IMR-90 (cell line): ENCODE measurements at regions not wholly inside any gene's neighbourhood (a gene's known extent, or its start where the extent isn't known, plus 50 kb on each side); places are given as distances from the start of the nearest gene placed in this dataset.

ENCODE experiments used
- ATAC-seq: fragments of 200-7000 bp; cut with Tn5 transposase; 2 replicates; pipeline ENCODE4 v1.9.1; 2020; ENCODE audit warnings: low read depth, mild to moderate bottlenecking, moderate library complexity
- BruUV-seq: library from RNA; stranded (reverse); fragments of 400-500 nt; replicated peaks from 2 replicates; lab custom pipeline; 2021; lab: Mats Ljungman, UMichigan
- CTCF ChIA-PET: fragments of 300-600 bp; formaldehyde crosslinking; extraction: SDS; loops from one replicate; lab custom pipeline; 2021; ENCODE audit warnings: antibody characterized with exemption; lab: Yijun Ruan, JAX
- POLR2A ChIA-PET: fragments of 300-600 bp; sonication (Branson Sonifier 250); formaldehyde crosslinking; loops from one replicate; lab custom pipeline; 2022; ENCODE audit warnings: antibody characterized with exemption; ENCODE audit not compliant: unreplicated experiment; lab: Charles Lee
- DNase-seq: peaks from one replicate; pipeline ENCODE4 v3.0.0; 2013
- H2AFZ ChIP-seq: replicated peaks from 2 replicates; pipeline ENCODE3; 2013; ENCODE audit warnings: low read length, mild to moderate bottlenecking; ENCODE audit not compliant: poor library complexity
- H2AK5ac ChIP-seq: 2 replicates; pipeline ENCODE4 v1.6.1; 2013; ENCODE audit warnings: low read depth, low read length, inconsistent platforms
- H2AK9ac ChIP-seq: replicated peaks from 2 replicates; pipeline ENCODE3; 2013; ENCODE audit warnings: mild to moderate bottlenecking, low read depth, low read length, moderate library complexity; ENCODE audit not compliant: poor library complexity
- H2BK120ac ChIP-seq: 2 replicates; pipeline ENCODE4 v1.6.1; 2013; ENCODE audit warnings: low read depth, low read length, inconsistent platforms
- H2BK15ac ChIP-seq: 3 replicates; pipeline ENCODE4 v1.6.1; 2013; ENCODE audit warnings: low read depth, low read length, inconsistent platforms
- H2BK20ac ChIP-seq: 2 replicates; pipeline ENCODE4 v1.6.1; 2013; ENCODE audit warnings: low read depth, mild to moderate bottlenecking, inconsistent platforms, low read length, moderate library complexity
- H2BK5ac ChIP-seq: 2 replicates; pipeline ENCODE4 v1.6.1; 2013; ENCODE audit warnings: mild to moderate bottlenecking, low read depth, low read length, inconsistent platforms; ENCODE audit not compliant: poor library complexity, severe bottlenecking
- H3K14ac ChIP-seq: replicated peaks from 2 replicates; pipeline ENCODE4 v1.6.1; 2013; ENCODE audit warnings: low read depth, low read length, inconsistent platforms
- H3K18ac ChIP-seq: 2 replicates; pipeline ENCODE4 v1.6.1; 2013; ENCODE audit warnings: low read depth, low read length, control low read depth
- H3K23ac ChIP-seq: 2 replicates; pipeline ENCODE4 v1.6.1; 2013; ENCODE audit warnings: low read depth, low read length, inconsistent platforms
- H3K27ac ChIP-seq: 2 replicates; pipeline ENCODE4 v1.5.1; 2013; ENCODE audit warnings: mild to moderate bottlenecking, control low read depth, low read length; ENCODE audit not compliant: insufficient read depth
- H3K27me3 ChIP-seq: 2 replicates; pipeline ENCODE4 v1.6.1; 2013; ENCODE audit warnings: low read length; ENCODE audit not compliant: control insufficient read depth, insufficient read depth
- H3K36me3 ChIP-seq: 2 replicates; pipeline ENCODE4 v1.6.1; 2013; ENCODE audit warnings: low read length, mixed read lengths; ENCODE audit not compliant: control insufficient read depth, insufficient read depth
- H3K4ac ChIP-seq: 2 replicates; pipeline ENCODE4 v1.6.1; 2013; ENCODE audit warnings: low read depth, low read length, inconsistent platforms
- H3K4me1 ChIP-seq: 2 replicates; pipeline ENCODE4 v1.6.1; 2013; ENCODE audit warnings: low read length, mixed read lengths; ENCODE audit not compliant: control insufficient read depth, insufficient read depth
- H3K4me2 ChIP-seq: 2 replicates; pipeline ENCODE4 v1.6.1; 2013; ENCODE audit warnings: low read depth, mild to moderate bottlenecking, control low read depth, low read length, moderate library complexity
- H3K4me3 ChIP-seq: 2 replicates; pipeline ENCODE4 v1.5.1; 2013; ENCODE audit warnings: low read depth, mild to moderate bottlenecking, control low read depth, low read length, moderate library complexity; ENCODE audit not compliant: insufficient read depth
- H3K56ac ChIP-seq: 2 replicates; pipeline ENCODE4 v1.6.1; 2013; ENCODE audit warnings: low read length, inconsistent platforms; ENCODE audit not compliant: insufficient read depth; ENCODE audit errors: extremely low read depth
- H3K79me1 ChIP-seq, 2 experiments: 2 replicates each; pipeline ENCODE4 v1.6.1; 2013; ENCODE audit warnings: low read length in 2 of 2, inconsistent platforms in 1 of 2, low read depth in 1 of 2
- H3K9ac ChIP-seq: 2 replicates; pipeline ENCODE4 v1.6.1; 2013; ENCODE audit warnings: low read depth, low read length, control low read depth
- H3K9me1 ChIP-seq: 2 replicates; pipeline ENCODE4 v1.6.1; 2013; ENCODE audit warnings: low read length, inconsistent platforms; ENCODE audit not compliant: insufficient read depth
- H3K9me3 ChIP-seq: 2 replicates; pipeline ENCODE4 v1.6.1; 2013; ENCODE audit warnings: low read length; ENCODE audit not compliant: control insufficient read depth, insufficient read depth
- H4K20me1 ChIP-seq: 2 replicates; pipeline ENCODE4 v1.6.1; 2013; ENCODE audit warnings: low read length, inconsistent platforms; ENCODE audit not compliant: insufficient read depth
- H4K5ac ChIP-seq: 2 replicates; pipeline ENCODE4 v1.6.1; 2013; ENCODE audit warnings: mild to moderate bottlenecking, low read depth, low read length, control low read depth
- H4K8ac ChIP-seq, 2 experiments: 2 replicates each; pipeline ENCODE4 v1.6.1; 2013; ENCODE audit warnings: low read depth in 2 of 2, low read length in 2 of 2, control low read depth in 1 of 2, inconsistent platforms in 1 of 2
- H4K91ac ChIP-seq: 2 replicates; pipeline ENCODE4 v1.6.1; 2013; ENCODE audit warnings: low read depth, low read length, inconsistent platforms; ENCODE audit not compliant: insufficient read depth
- BHLHE40 ChIP-seq: fragments of 150-350 bp; IDR thresholded peaks from 2 replicates; pipeline ENCODE4 v1.6.1; 2016; ENCODE audit warnings: mild to moderate bottlenecking, low read depth, low read length
- CEBPB ChIP-seq: IDR thresholded peaks from 2 replicates; pipeline ENCODE4 v1.6.1; 2012; ENCODE audit warnings: low read depth, low read length, improper control_type of control experiment
- CHD1 ChIP-seq: IDR thresholded peaks from 2 replicates; pipeline ENCODE4 v1.6.1; 2012; ENCODE audit warnings: low read depth, low read length, improper control_type of control experiment
- ELK1 ChIP-seq: fragments of 150-350 bp; IDR thresholded peaks from 2 replicates; pipeline ENCODE4 v1.6.1; 2016; ENCODE audit warnings: low read depth, mild to moderate bottlenecking, low read length, moderate library complexity, borderline replicate concordance
- FOS ChIP-seq: fragments of 150-350 bp; IDR thresholded peaks from 2 replicates; pipeline ENCODE4 v1.6.1; 2016; ENCODE audit warnings: low read depth, low read length
- MAFK ChIP-seq: IDR thresholded peaks from 2 replicates; pipeline ENCODE4 v1.6.1; 2012; ENCODE audit warnings: low read depth, low read length, improper control_type of control experiment
- MAZ ChIP-seq: IDR thresholded peaks from 2 replicates; pipeline ENCODE4 v1.6.1; 2012; ENCODE audit warnings: low read depth, mild to moderate bottlenecking, low read length, improper control_type of control experiment, moderate library complexity, borderline replicate concordance
- MXI1 ChIP-seq: IDR thresholded peaks from 2 replicates; pipeline ENCODE4 v1.6.1; 2012; ENCODE audit warnings: low read depth, mild to moderate bottlenecking, low read length, moderate library complexity, borderline replicate concordance
- NFE2L2 ChIP-seq: fragments of 150-350 bp; IDR thresholded peaks from 2 replicates; pipeline ENCODE4 v1.6.1; 2016; ENCODE audit warnings: low read depth, mild to moderate bottlenecking, low read length
- POLR2A ChIP-seq: IDR thresholded peaks from 2 replicates; pipeline ENCODE4 v1.6.1; 2012; ENCODE audit warnings: mild to moderate bottlenecking, low read depth, low read length
- RAD21 ChIP-seq: IDR thresholded peaks from 2 replicates; pipeline ENCODE4 v1.6.1; 2012; ENCODE audit warnings: low read length, improper control_type of control experiment
- RCOR1 ChIP-seq: IDR thresholded peaks from 2 replicates; pipeline ENCODE4 v1.6.1; 2012; ENCODE audit warnings: mild to moderate bottlenecking, low read length, improper control_type of control experiment; ENCODE audit not compliant: insufficient replicate concordance
- RFX5 ChIP-seq: IDR thresholded peaks from 2 replicates; pipeline ENCODE4 v1.8.0; 2012; ENCODE audit warnings: low read depth, mild to moderate bottlenecking, low read length, moderate library complexity
- SMC3 ChIP-seq: fragments of 150-350 bp; IDR thresholded peaks from 2 replicates; pipeline ENCODE4 v1.6.1; 2016; ENCODE audit warnings: low read depth, mild to moderate bottlenecking, antibody characterized with exemption, low read length, moderate library complexity
- USF2 ChIP-seq: fragments of 150-350 bp; IDR thresholded peaks from 2 replicates; pipeline ENCODE4 v1.6.1; 2017; ENCODE audit warnings: mild to moderate bottlenecking, antibody characterized with exemption, low read length, low read depth
- WGBS, 2 experiments: methylation state at CpG; one replicate each; pipeline versions ENCODE4 v1.1.5 to v1.1.7; 2013; ENCODE audit warnings: missing lambda C conversion rate in 2 of 2; ENCODE audit not compliant: insufficient read length in 1 of 2; ENCODE audit errors: extremely low coverage in 2 of 2; 5-methylcytosine and 5-hydroxymethylcytosine counted together
- dilution Hi-C: fragments of 300-500 bp; cut with HindIII; formaldehyde crosslinking; loops from one replicate; pipeline ENCODE4 v1.14.3; 2018; ENCODE audit warnings: low sequenced_read_pairs; ENCODE audit not compliant: unreplicated experiment
- in situ Hi-C: fragments of 300-500 bp; cut with MboI; formaldehyde crosslinking; loops from 3 replicates; pipeline ENCODE4 v1.14.3; 2019; ENCODE audit warnings: low sequenced_read_pairs, inconsistent platforms, mixed read lengths
- intact Hi-C: fragments of 100-400 bp; cut with micrococcal nuclease; formaldehyde crosslinking; loops from 2 replicates; pipeline ENCODE4 v1.10.0; 2022
- TF ChIP-seq, protein P1 (sequence below): conservative IDR thresholded peaks from 2 replicates; pipeline ENCODE4 v1.5.1; 2012; ENCODE audit warnings: mild to moderate bottlenecking, low read depth, low read length, improper control_type of control experiment

DNA sequence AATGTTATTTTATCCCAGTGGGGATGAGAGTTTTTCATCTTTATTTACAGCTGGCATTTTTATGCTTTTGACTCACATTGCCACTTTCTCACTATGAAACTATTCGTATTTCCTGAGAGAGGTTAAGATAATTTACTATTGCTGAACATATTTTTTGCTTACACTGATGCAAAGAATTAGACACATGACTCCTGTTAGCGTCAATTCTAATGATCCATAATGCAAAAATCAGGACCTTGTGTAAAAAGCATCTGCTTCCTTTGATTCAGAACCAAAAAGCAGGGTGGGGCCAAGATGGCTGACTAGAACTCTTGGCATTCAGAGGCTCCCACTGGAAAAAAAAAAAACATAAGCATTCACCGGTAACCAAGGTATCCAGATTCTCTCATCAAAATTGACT, 464.8 kb downstream of the SEMA3D start:
- peak overlapping the region; percentile 57 to 68 for H4K8ac ChIP-seq
- H3K9me3 ChIP-seq = no peaks in the 10 kb centered on the region
- no peak overlapping the region for H3K23ac ChIP-seq
- no peak overlapping the region; the same call in 1 of the 2 replicates for H3K27ac ChIP-seq
- no peak overlapping the region for H2AK9ac ChIP-seq
- H3K36me3 ChIP-seq = no peaks in the 10 kb centered on the region
- ChIA-PET CTCF (no interaction called here), POLR2A (no interaction called here)
- no peak overlapping the region for H3K14ac ChIP-seq
- H3K79me1 ChIP-seq = no peaks in the 10 kb centered on the region
- intact Hi-C loops (loop anchor here (10.0 kb wide), 1 partner anchor 527 kb away; the partner anchor contains the start of gene SEMA3A), dilution Hi-C loops (no loop called here), in situ Hi-C loops (no loop called here)
- no peaks in the 10 kb centered on the region for H3K27me3 ChIP-seq
- H4K20me1 ChIP-seq = no peaks in the 10 kb centered on the region
- no CpG with 5 or more reads among the region's 3 CpGs for WGBS, 2 experiments
- peak overlapping the region; percentile 57; the same call in 1 of the 2 replicates for H4K5ac ChIP-seq
- H4K91ac ChIP-seq = peak overlapping the region; percentile 55; the same call in 1 of the 2 replicates
- TF ChIP-seq CHD1 (no peak), MAZ (no peak), RCOR1 (no peak), MXI1 (no peak), RFX5 (no peak), NFE2L2 (no peak), RAD21 (no peak), FOS (no peak), POLR2A (no peak), SMC3 (no peak), CEBPB (no peak), ELK1 (no peak), USF2 (no peak), BHLHE40 (no peak), MAFK (no peak)
- TF ChIP-seq, protein P1, sequence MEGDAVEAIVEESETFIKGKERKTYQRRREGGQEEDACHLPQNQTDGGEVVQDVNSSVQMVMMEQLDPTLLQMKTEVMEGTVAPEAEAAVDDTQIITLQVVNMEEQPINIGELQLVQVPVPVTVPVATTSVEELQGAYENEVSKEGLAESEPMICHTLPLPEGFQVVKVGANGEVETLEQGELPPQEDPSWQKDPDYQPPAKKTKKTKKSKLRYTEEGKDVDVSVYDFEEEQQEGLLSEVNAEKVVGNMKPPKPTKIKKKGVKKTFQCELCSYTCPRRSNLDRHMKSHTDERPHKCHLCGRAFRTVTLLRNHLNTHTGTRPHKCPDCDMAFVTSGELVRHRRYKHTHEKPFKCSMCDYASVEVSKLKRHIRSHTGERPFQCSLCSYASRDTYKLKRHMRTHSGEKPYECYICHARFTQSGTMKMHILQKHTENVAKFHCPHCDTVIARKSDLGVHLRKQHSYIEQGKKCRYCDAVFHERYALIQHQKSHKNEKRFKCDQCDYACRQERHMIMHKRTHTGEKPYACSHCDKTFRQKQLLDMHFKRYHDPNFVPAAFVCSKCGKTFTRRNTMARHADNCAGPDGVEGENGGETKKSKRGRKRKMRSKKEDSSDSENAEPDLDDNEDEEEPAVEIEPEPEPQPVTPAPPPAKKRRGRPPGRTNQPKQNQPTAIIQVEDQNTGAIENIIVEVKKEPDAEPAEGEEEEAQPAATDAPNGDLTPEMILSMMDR = no peak
- H3K4ac ChIP-seq = peak overlapping the region; percentile 44; the same call in 1 of the 2 replicates
- no peaks in the 10 kb centered on the region; the same call in 1 of the 2 replicates for H3K9me1 ChIP-seq
- ATAC-seq (peak; percentile 27), DNase-seq (peak; percentile 65)
- peak overlapping the region; percentile 59 for H2BK120ac ChIP-seq
- no peak overlapping the region for H3K56ac ChIP-seq
- H2BK15ac ChIP-seq = peak overlapping the region; percentile 21; the same call in 1 of the 3 replicates
- peak overlapping the region; percentile 61 for H2AFZ ChIP-seq
- H3K18ac ChIP-seq = peak overlapping the region; percentile 78; the same call in 1 of the 2 replicates
- no peak overlapping the region for H3K4me2 ChIP-seq
- peaks cover 4% of the 10 kb centered on the region; the same call in 1 of the 2 replicates for H3K4me1 ChIP-seq
- H2BK20ac ChIP-seq = peak overlapping the region; percentile 36; the same call in 1 of the 2 replicates
- BruUV-seq = no TSS peak
- H3K4me3 ChIP-seq = no peak overlapping the region
- H2AK5ac ChIP-seq = no peak overlapping the region; the same call in 1 of the 2 replicates
- H3K9ac ChIP-seq = no peak overlapping the region
- peak overlapping the region; percentile 46 for H2BK5ac ChIP-seq
